GM23338 (cell line): ENCODE measurements at regions not wholly inside any gene's neighbourhood (a gene's known extent, or its start where the extent isn't known, plus 50 kb on each side); places are given as distances from the start of the nearest gene placed in this dataset.

Experiments used
- ATAC-seq: fragments of 200-7000 bp; cut with Tn5 transposase; 3 replicates; pipeline ENCODE4 v1.9.1; 2020
- DNase-seq: peaks from one replicate; pipeline ENCODE4 v3.0.0-alpha.2; 2015; ENCODE audit warnings: low spot score
- H2AFZ ChIP-seq: fragments of 200-600 bp; sonication (generic); 2 replicates; pipeline ENCODE4 v1.8.0; 2016; ENCODE audit warnings: antibody characterized with exemption, mild to moderate bottlenecking, moderate library complexity
- H3F3A ChIP-seq: fragments of 200-600 bp; sonication (generic); replicated peaks from 2 replicates; pipeline ENCODE4 v1.8.0; 2017; ENCODE audit warnings: antibody characterized with exemption, mixed run types, low read depth
- H3K27ac ChIP-seq: fragments of 200-600 bp; sonication (generic); 2 replicates; pipeline ENCODE4 v1.6.1; 2016; ENCODE audit warnings: low read depth
- H3K27me3 ChIP-seq: fragments of 200-600 bp; sonication (generic); 2 replicates; pipeline ENCODE4 v1.8.0; 2016; ENCODE audit warnings: mild to moderate bottlenecking, mixed run types, moderate library complexity; ENCODE audit not compliant: insufficient read depth
- H3K36me3 ChIP-seq: fragments of 200-600 bp; sonication (generic); 2 replicates; pipeline ENCODE4 v1.8.0; 2016; ENCODE audit warnings: mild to moderate bottlenecking; ENCODE audit not compliant: insufficient read depth
- H3K4me1 ChIP-seq: fragments of 200-600 bp; sonication (generic); 2 replicates; pipeline ENCODE4 v1.8.0; 2016; ENCODE audit warnings: mild to moderate bottlenecking, moderate library complexity; ENCODE audit not compliant: insufficient read depth
- H3K4me2 ChIP-seq: fragments of 200-600 bp; sonication (generic); 2 replicates; pipeline ENCODE4 v1.7.1; 2017; ENCODE audit warnings: mixed run types
- H3K4me3 ChIP-seq: fragments of 200-600 bp; sonication (generic); 2 replicates; pipeline ENCODE4 v1.6.1; 2016; ENCODE audit warnings: mixed run types
- H3K79me2 ChIP-seq: fragments of 200-600 bp; sonication (generic); replicated peaks from 2 replicates; pipeline ENCODE4 v1.8.0; 2017; ENCODE audit warnings: mild to moderate bottlenecking; ENCODE audit not compliant: insufficient read depth
- H3K9me2 ChIP-seq: fragments of 200-600 bp; sonication (generic); 2 replicates; pipeline ENCODE4 v1.8.0; 2017; ENCODE audit not compliant: insufficient read depth
- H4K20me1 ChIP-seq: fragments of 200-600 bp; sonication (generic); replicated peaks from 2 replicates; pipeline ENCODE4 v1.8.0; 2017; ENCODE audit warnings: mild to moderate bottlenecking; ENCODE audit not compliant: insufficient read depth
- H3K27ac Mint-ChIP-seq: 2 replicates; pipeline ENCODE4 v1.8.0; 2020; ENCODE audit warnings: inconsistent platforms, mild to moderate bottlenecking, moderate library complexity, mixed read lengths
- H3K27me3 Mint-ChIP-seq: 3 replicates; pipeline ENCODE4 v1.8.0; 2022; ENCODE audit warnings: low read depth, mild to moderate bottlenecking, moderate library complexity, mixed read lengths, inconsistent platforms; ENCODE audit not compliant: insufficient read depth, poor library complexity
- H3K36me3 Mint-ChIP-seq: 3 replicates; pipeline ENCODE4 v1.8.0; 2021; ENCODE audit warnings: low read depth, mild to moderate bottlenecking, inconsistent platforms, moderate library complexity, mixed read lengths
- H3K4me1 Mint-ChIP-seq: 3 replicates; pipeline ENCODE4 v1.8.0; 2020; ENCODE audit warnings: mild to moderate bottlenecking, inconsistent platforms, mixed read lengths
- H3K4me3 Mint-ChIP-seq: 3 replicates; pipeline ENCODE4 v1.8.0; 2021; ENCODE audit warnings: moderate library complexity, mild to moderate bottlenecking, inconsistent platforms, mixed read lengths
- H3K9me3 Mint-ChIP-seq: 3 replicates; pipeline ENCODE4 v1.8.0; 2020; ENCODE audit warnings: moderate library complexity, mild to moderate bottlenecking, inconsistent platforms, mixed read lengths
- CREB1 ChIP-seq: fragments of 250-450 bp; sonication (Bioruptor Pico); IDR thresholded peaks from 2 replicates; pipeline ENCODE4 v1.5.0; 2020; ENCODE audit warnings: low read depth, mild to moderate bottlenecking, moderate library complexity
- ETS1 ChIP-seq: IDR thresholded peaks from 2 replicates; pipeline ENCODE4 v1.6.1; 2016; ENCODE audit warnings: antibody characterized with exemption
- EZH2 ChIP-seq: fragments of 200-600 bp; sonication (generic); IDR thresholded peaks from one replicate; pipeline ENCODE4 v1.8.0; 2017; ENCODE audit warnings: antibody characterized with exemption, mild to moderate bottlenecking, low read depth; ENCODE audit not compliant: unreplicated experiment
- EZH2phosphoT487 ChIP-seq: fragments of 200-600 bp; sonication (generic); IDR thresholded peaks from one replicate; pipeline ENCODE4 v1.8.1; 2018; ENCODE audit warnings: antibody characterized with exemption; ENCODE audit not compliant: unreplicated experiment
- JUNB ChIP-seq: IDR thresholded peaks from one replicate; pipeline ENCODE4 v1.6.1; 2016; ENCODE audit warnings: antibody characterized with exemption; ENCODE audit not compliant: unreplicated experiment
- NANOG ChIP-seq: IDR thresholded peaks from 2 replicates; pipeline ENCODE4 v1.6.1; 2016; ENCODE audit warnings: antibody characterized with exemption, borderline replicate concordance
- POLR2AphosphoS5 ChIP-seq: IDR thresholded peaks from 2 replicates; pipeline ENCODE4 v1.6.1; 2016; ENCODE audit warnings: antibody characterized with exemption, low read depth
- REST ChIP-seq: IDR thresholded peaks from one replicate; pipeline ENCODE4 v1.6.1; 2018; ENCODE audit warnings: antibody characterized with exemption; ENCODE audit not compliant: unreplicated experiment
- STAT1 ChIP-seq: IDR thresholded peaks from one replicate; pipeline ENCODE4 v1.6.1; 2016; ENCODE audit warnings: antibody characterized with exemption; ENCODE audit not compliant: unreplicated experiment
- ZNF114 ChIP-seq: fragments of 250-450 bp; sonication (Bioruptor Pico); IDR thresholded peaks from 2 replicates; pipeline ENCODE4 v1.5.0; 2020; ENCODE audit warnings: mild to moderate bottlenecking, moderate library complexity
- ZNF331 ChIP-seq: fragments of 250-450 bp; sonication (Bioruptor Pico); IDR thresholded peaks from 2 replicates; pipeline ENCODE4 v1.5.0; 2020; ENCODE audit warnings: low read depth, mild to moderate bottlenecking, moderate library complexity
- ZNF462 ChIP-seq: fragments of 250-450 bp; sonication (Bioruptor Pico); IDR thresholded peaks from 2 replicates; pipeline ENCODE4 v1.5.0; 2020; ENCODE audit warnings: mild to moderate bottlenecking, moderate library complexity
- TF ChIP-seq, protein P1 (sequence below), 2 experiments: fragments of 200-600 bp in 1 of 2; sonication (generic) in 1 of 2; conservative IDR thresholded peaks; 2 replicates each; pipeline versions ENCODE4 v1.5.1 to v1.6.1; 2016 to 2017; ENCODE audit warnings: antibody characterized with exemption in 2 of 2, low read depth in 2 of 2, mild to moderate bottlenecking in 2 of 2, moderate library complexity in 1 of 2

GRCh38 chr18:56475250-56475649 lies 163.1 kb downstream of the TXNL1 start:
- H3F3A ChIP-seq = no peaks in the 10 kb centered on the region
- H3K9me2 ChIP-seq = peaks cover 3% of the 10 kb centered on the region
- Mint-ChIP-seq H3K36me3 (no peaks in the 10 kb centered on the region), H3K27me3 (peaks cover 3% of the 10 kb centered on the region), H3K27ac (no peak overlapping the region), H3K4me3 (no peak overlapping the region), H3K9me3 (no peaks in the 10 kb centered on the region), H3K4me1 (no peaks in the 10 kb centered on the region)
- no peaks in the 10 kb centered on the region for H4K20me1 ChIP-seq
- no peak for ATAC-seq
- H2AFZ ChIP-seq = no peak overlapping the region
- no peak for TF ChIP-seq JUNB
- no peak for TF ChIP-seq ZNF114
- TF ChIP-seq STAT1 = no peak
- TF ChIP-seq EZH2phosphoT487 = no peak
- TF ChIP-seq ZNF331 = no peak
- no peak for TF ChIP-seq EZH2
- TF ChIP-seq ETS1 = no peak
- TF ChIP-seq ZNF462 (CRISPR knock-in tag) = no peak
- no peak for TF ChIP-seq CREB1 (CRISPR knock-in tag)
- TF ChIP-seq, protein P1, sequence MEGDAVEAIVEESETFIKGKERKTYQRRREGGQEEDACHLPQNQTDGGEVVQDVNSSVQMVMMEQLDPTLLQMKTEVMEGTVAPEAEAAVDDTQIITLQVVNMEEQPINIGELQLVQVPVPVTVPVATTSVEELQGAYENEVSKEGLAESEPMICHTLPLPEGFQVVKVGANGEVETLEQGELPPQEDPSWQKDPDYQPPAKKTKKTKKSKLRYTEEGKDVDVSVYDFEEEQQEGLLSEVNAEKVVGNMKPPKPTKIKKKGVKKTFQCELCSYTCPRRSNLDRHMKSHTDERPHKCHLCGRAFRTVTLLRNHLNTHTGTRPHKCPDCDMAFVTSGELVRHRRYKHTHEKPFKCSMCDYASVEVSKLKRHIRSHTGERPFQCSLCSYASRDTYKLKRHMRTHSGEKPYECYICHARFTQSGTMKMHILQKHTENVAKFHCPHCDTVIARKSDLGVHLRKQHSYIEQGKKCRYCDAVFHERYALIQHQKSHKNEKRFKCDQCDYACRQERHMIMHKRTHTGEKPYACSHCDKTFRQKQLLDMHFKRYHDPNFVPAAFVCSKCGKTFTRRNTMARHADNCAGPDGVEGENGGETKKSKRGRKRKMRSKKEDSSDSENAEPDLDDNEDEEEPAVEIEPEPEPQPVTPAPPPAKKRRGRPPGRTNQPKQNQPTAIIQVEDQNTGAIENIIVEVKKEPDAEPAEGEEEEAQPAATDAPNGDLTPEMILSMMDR (conservative IDR thresholded peaks at IDR 0.05; ENCODE audit: low read depth in 2 of 2) = no peak
- no peak for TF ChIP-seq REST
- no peak for TF ChIP-seq POLR2AphosphoS5
- TF ChIP-seq NANOG = no peak
- H3K27me3 ChIP-seq = no peaks in the 10 kb centered on the region
- H3K27ac ChIP-seq = no peak overlapping the region
- H3K4me2 ChIP-seq = no peak overlapping the region
- no peaks in the 10 kb centered on the region for H3K4me1 ChIP-seq
- DNase-seq = no peak
- no peaks in the 10 kb centered on the region for H3K36me3 ChIP-seq
- H3K79me2 ChIP-seq = no peaks in the 10 kb centered on the region
- no peak overlapping the region for H3K4me3 ChIP-seq
